Psoas muscle (tissue), 7 donors: ENCODE measurements at regions not wholly inside any gene's neighbourhood (a gene's known extent, or its start where the extent isn't known, plus 50 kb on each side); places are given as distances from the start of the nearest gene placed in this dataset.

ENCODE experiments used
- ATAC-seq, 4 donors: fragments of 200-7000 bp; cut with Tn5 transposase; one replicate each; pipeline ENCODE4 v1.9.1; 2020; ENCODE audit warnings: moderate library complexity in 3 of 4, mild to moderate bottlenecking in 2 of 4
- DNase-seq, 2 donors: peaks; one replicate each; pipeline ENCODE4 v3.0.0-alpha.2; 2020
- H3K27ac ChIP-seq: fragments of 200-600 bp; one replicate; pipeline ENCODE4 v1.8.0; 2022
- H3K27me3 ChIP-seq, 3 donors: fragments of 200-600 bp in 1 of 3; one replicate each; pipeline versions ENCODE4 v1.6.1 to v1.8.0; 2013 to 2022; ENCODE audit warnings: low read length in 2 of 3, mild to moderate bottlenecking in 2 of 3, moderate library complexity in 1 of 3; ENCODE audit not compliant: insufficient read depth in 3 of 3
- H3K36me3 ChIP-seq, 2 donors: fragments of 200-600 bp in 1 of 2; one replicate each; pipeline versions ENCODE4 v1.6.1 to v1.8.0; 2013 to 2022; ENCODE audit warnings: low read depth in 1 of 2, mild to moderate bottlenecking in 1 of 2, moderate library complexity in 1 of 2; ENCODE audit not compliant: insufficient read depth in 1 of 2
- H3K4me1 ChIP-seq: fragments of 200-600 bp; one replicate; pipeline ENCODE4 v1.8.0; 2022
- H3K4me3 ChIP-seq: fragments of 200-600 bp; one replicate; pipeline ENCODE4 v1.8.0; 2022; ENCODE audit warnings: mild to moderate bottlenecking
- H3K9me3 ChIP-seq: fragments of 200-600 bp; one replicate; pipeline ENCODE4 v1.8.0; 2022
- CTCF ChIP-seq: fragments of 200-600 bp; IDR thresholded peaks from one replicate; pipeline ENCODE4 v1.8.0; 2022; ENCODE audit warnings: antibody characterized with exemption
- WGBS, 3 donors: extraction: QIAGEN DNeasy Blood & Tissue Kit; methylation state at CpG; one replicate each; pipeline versions ENCODE4 v1.1.6 to v1.1.7; 2013; 5-methylcytosine and 5-hydroxymethylcytosine counted together
- intact Hi-C, 2 donors: fragments of 100-400 bp; cut with DNase I; formaldehyde crosslinking; loops; one replicate each; pipeline versions ENCODE4 v1.11.0 to v1.14.2; 2022
- donor health status: healthy with polysubstance abuse.
- donor health status: DM: no; HTN: no; CAD: no; lungs with moderate emphysema.
- donor health status: Bipolar disorder and iron deficiency.
- donor health status: healthy.
- donor health status: DM: yes; HTN: yes; CAD: no.
- donor health status: DM: no; HTN: no; CAD: no.
- donor health status: DM: yes; HTN: yes; CAD: no.

GRCh38 chr4:183788308-183788905, 116.7 kb upstream of the STOX2 start:
- Histone ChIP-seq H3K4me3 (no peak overlapping the region), H3K27ac (no peak overlapping the region), H3K36me3 (no peaks in the 10 kb centered on the region), H3K9me3 (peaks cover 3% of the 10 kb centered on the region), H3K27me3 (peaks cover 0 to 4% (median 2%) of the 10 kb centered on the region in 3 donors), H3K4me1 (no peaks in the 10 kb centered on the region)
- ATAC-seq = no peak
- intact Hi-C loops = no loop called here
- no peak for TF ChIP-seq CTCF
- WGBS, 3 donors = 50 to 79% (median 64%) methylated on average over 3 of the region's 3 CpGs
- DNase-seq = no peak

- intact Hi-C loops = no loop called here
- no peak for ATAC-seq
Measured at GRCh38 chr4:183789657-183790056, 115.5 kb upstream of the STOX2 start.

GRCh38 chr4:183790661-183791060, 114.4 kb upstream of the STOX2 start:
- no peak overlapping the region for H3K27ac ChIP-seq
- H3K9me3 ChIP-seq = peaks cover 3% of the 10 kb centered on the region
- H3K36me3 ChIP-seq = no peaks in the 10 kb centered on the region
- TF ChIP-seq CTCF = no peak
- H3K4me3 ChIP-seq = no peak overlapping the region
- no peak for ATAC-seq
- no peak for DNase-seq
- no peaks in the 10 kb centered on the region for H3K4me1 ChIP-seq
- 69 to 77% (median 70%) methylated on average over 4 of the region's 4 CpGs for WGBS, 3 donors
- H3K27me3 ChIP-seq = peaks cover 0 to 13% (median 4%) of the 10 kb centered on the region in 3 donors
- intact Hi-C loops = no loop called here

More at GRCh38 chr4:183789657-183790056, 115.5 kb upstream of the STOX2 start:
- 87 to 96% (median 91%) methylated on average over 3 of the region's 3 CpGs for WGBS, 3 donors
- no peak for TF ChIP-seq CTCF
- no peaks in the 10 kb centered on the region for H3K4me1 ChIP-seq
- H3K9me3 ChIP-seq = peaks cover 3% of the 10 kb centered on the region
- no peak overlapping the region for H3K27ac ChIP-seq
- H3K27me3 ChIP-seq = peaks cover 0 to 7% (median 4%) of the 10 kb centered on the region in 3 donors
- H3K4me3 ChIP-seq = no peak overlapping the region
- no peak for DNase-seq
- no peaks in the 10 kb centered on the region for H3K36me3 ChIP-seq

- Histone ChIP-seq H3K36me3 (no peaks in the 10 kb centered on the region), H3K27ac (peak overlapping the region; percentile 36), H3K4me1 (no peaks in the 10 kb centered on the region), H3K27me3 (peaks cover 0 to 67% (median 3%) of the 10 kb centered on the region in 3 donors), H3K9me3 (peaks cover 3% of the 10 kb centered on the region), H3K4me3 (peak overlapping the region; percentile 70)
- DNase-seq (peak in 1 of 2 donors; percentile 57), ATAC-seq (peak in 2 of 4 donors; percentile 35 to 48)
- TF ChIP-seq CTCF = no peak
- 1 to 3% (median 1%) methylated on average over 16 to 39 of the region's 39 CpGs for WGBS, 3 donors
- intact Hi-C loops = no loop called here
Measured at GRCh38 chr4:183797011-183797444, 108.1 kb upstream of the STOX2 start.
